ENCODE measurements at regions not wholly inside any gene's neighbourhood (a gene's known extent, or its start where the extent isn't known, plus 50 kb on each side); places are given as distances from the start of the nearest gene placed in this dataset.

GRCh38 chr14:26897196-26897595 lies 299.4 kb upstream of the NOVA1 start:
- TF ChIP-seq, protein P1, sequence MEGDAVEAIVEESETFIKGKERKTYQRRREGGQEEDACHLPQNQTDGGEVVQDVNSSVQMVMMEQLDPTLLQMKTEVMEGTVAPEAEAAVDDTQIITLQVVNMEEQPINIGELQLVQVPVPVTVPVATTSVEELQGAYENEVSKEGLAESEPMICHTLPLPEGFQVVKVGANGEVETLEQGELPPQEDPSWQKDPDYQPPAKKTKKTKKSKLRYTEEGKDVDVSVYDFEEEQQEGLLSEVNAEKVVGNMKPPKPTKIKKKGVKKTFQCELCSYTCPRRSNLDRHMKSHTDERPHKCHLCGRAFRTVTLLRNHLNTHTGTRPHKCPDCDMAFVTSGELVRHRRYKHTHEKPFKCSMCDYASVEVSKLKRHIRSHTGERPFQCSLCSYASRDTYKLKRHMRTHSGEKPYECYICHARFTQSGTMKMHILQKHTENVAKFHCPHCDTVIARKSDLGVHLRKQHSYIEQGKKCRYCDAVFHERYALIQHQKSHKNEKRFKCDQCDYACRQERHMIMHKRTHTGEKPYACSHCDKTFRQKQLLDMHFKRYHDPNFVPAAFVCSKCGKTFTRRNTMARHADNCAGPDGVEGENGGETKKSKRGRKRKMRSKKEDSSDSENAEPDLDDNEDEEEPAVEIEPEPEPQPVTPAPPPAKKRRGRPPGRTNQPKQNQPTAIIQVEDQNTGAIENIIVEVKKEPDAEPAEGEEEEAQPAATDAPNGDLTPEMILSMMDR (IDR thresholded peaks at IDR 0.05): no peak
- TF ChIP-seq POLR2A (IDR thresholded peaks at IDR 0.05): no peak

Measured in thyroid gland (tissue), 4 donors.